ENCODE measurements at regions not wholly inside any gene's neighbourhood (a gene's known extent, or its start where the extent isn't known, plus 50 kb on each side); places are given as distances from the start of the nearest gene placed in this dataset.

DNA sequence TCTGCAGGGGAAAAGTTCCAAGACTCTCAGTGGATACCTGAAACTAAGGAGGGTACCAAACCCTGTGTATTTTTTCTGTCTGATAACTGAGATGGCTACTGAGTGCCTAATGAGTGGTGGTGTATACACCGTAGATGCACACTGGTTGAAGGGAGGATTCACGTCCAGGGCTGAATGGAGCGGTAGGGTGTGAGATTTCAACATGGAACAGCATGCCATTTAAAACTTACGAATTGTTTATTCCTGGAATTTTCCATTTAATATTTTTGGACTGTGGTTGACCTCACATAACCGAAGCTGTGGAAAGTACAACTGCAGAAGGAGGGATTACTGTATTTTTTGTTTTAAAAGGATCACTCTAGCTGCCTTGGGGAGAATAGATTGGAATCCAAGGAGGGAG is 322.5 kb upstream of the SORL1-AS1 start:
- H3K27me3 ChIP-seq (replicated peaks; ENCODE audit: control insufficient read depth, insufficient read depth, low read length) = no peaks in the 10 kb centered on the region; the same call in 1 of the 2 replicates
- DNase-seq (ENCODE audit: extremely low read depth, insufficient read length) = no peak
- H3K4me3 ChIP-seq (replicated peaks; ENCODE audit: low read depth, low read length) = no peak overlapping the region
- no peaks in the 10 kb centered on the region for H3K36me3 ChIP-seq (ENCODE audit: control insufficient read depth, insufficient read depth, low read length)
- TF ChIP-seq, protein P1, sequence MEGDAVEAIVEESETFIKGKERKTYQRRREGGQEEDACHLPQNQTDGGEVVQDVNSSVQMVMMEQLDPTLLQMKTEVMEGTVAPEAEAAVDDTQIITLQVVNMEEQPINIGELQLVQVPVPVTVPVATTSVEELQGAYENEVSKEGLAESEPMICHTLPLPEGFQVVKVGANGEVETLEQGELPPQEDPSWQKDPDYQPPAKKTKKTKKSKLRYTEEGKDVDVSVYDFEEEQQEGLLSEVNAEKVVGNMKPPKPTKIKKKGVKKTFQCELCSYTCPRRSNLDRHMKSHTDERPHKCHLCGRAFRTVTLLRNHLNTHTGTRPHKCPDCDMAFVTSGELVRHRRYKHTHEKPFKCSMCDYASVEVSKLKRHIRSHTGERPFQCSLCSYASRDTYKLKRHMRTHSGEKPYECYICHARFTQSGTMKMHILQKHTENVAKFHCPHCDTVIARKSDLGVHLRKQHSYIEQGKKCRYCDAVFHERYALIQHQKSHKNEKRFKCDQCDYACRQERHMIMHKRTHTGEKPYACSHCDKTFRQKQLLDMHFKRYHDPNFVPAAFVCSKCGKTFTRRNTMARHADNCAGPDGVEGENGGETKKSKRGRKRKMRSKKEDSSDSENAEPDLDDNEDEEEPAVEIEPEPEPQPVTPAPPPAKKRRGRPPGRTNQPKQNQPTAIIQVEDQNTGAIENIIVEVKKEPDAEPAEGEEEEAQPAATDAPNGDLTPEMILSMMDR (IDR thresholded peaks at IDR 0.05; ENCODE audit: insufficient read depth, low read length, poor library complexity, severe bottlenecking) = no peak

DNA sequence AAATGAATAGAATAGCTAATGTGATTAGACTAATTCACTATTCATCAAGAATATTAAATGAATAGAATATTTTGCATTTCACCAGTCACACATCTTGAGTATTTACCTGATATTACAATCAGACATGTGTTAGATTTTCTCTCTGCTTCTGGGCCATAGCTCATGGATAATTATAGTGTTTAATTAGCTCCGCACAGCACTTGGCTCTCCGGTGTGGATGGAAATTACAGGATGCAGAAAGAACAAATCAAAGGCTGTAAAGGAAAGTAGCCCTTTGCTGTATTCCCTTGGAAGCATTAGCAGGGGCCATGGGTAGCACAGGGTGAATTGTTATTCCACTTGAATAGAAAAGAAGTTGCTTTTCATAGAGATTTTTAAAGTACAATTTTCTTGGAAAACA is 320.3 kb upstream of the SORL1-AS1 start:
- H3K36me3 ChIP-seq (ENCODE audit: control insufficient read depth, insufficient read depth, low read length) = no peaks in the 10 kb centered on the region
- H3K27me3 ChIP-seq (replicated peaks; ENCODE audit: control insufficient read depth, insufficient read depth, low read length) = no peaks in the 10 kb centered on the region
- no peak for DNase-seq (ENCODE audit: extremely low read depth, insufficient read length)
- TF ChIP-seq, protein P1 (IDR thresholded peaks at IDR 0.05; ENCODE audit: insufficient read depth, low read length, poor library complexity, severe bottlenecking) = no peak
- no peak overlapping the region for H3K4me3 ChIP-seq (replicated peaks; ENCODE audit: low read depth, low read length)

DNA sequence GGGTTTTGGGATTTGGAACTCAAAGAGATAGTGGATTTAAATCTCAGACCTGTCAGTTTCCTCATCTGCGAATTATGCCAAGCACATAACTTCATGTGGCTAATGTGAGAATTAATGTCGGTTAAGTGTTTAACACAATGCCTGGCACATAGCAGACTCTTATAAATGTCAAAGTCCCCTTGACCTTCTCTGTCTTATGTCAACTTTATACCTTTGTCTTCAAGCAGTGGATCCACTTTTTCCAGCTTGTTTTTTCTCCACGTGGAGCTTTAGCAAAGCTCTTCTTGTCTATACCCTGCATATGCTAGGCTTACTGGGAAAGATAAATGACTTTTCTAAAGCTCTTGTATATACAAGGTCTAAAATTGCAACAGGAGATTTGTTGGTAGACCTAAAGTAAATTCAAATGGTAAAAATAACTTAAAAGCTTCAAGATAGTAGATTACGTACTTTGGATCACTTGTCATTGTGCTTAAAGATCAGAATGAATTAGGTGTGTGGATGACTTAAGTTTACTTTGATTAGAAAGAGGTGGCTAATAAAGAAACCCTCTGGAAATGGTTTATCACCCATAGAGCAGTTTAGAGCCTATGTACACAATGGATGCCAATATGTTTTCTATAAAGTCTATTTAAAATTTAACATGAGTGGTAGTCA is 318.3 kb upstream of the SORL1-AS1 start:
- no peaks in the 10 kb centered on the region for H3K36me3 ChIP-seq (ENCODE audit: control insufficient read depth, insufficient read depth, low read length)
- H3K4me3 ChIP-seq (replicated peaks; ENCODE audit: low read depth, low read length) = no peak overlapping the region
- no peak for DNase-seq (ENCODE audit: extremely low read depth, insufficient read length)
- TF ChIP-seq, protein P1 (IDR thresholded peaks at IDR 0.05; ENCODE audit: insufficient read depth, low read length, poor library complexity, severe bottlenecking) = no peak
- no peaks in the 10 kb centered on the region for H3K27me3 ChIP-seq (replicated peaks; ENCODE audit: control insufficient read depth, insufficient read depth, low read length)

DNA sequence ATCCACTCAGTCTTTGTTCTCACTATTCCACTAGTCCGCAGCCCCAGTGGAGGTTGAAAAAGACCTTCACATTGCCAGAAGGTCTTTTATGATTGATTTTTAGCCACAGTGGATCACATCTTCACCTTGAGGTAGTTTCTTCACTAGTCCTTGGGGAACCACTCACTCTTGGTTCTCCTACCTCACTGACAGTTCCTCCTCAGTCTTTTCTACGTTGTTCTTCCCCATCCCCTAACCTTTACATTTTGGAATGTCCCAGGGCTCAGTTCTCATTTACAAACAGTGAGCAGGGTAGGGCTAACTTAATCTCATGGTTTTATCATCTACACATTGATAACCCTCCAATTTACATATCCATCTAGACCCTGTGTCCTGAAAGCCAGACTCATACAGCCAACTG is 316.4 kb upstream of the SORL1-AS1 start:
- Histone ChIP-seq H3K4me3 (replicated peaks; ENCODE audit: low read depth, low read length) (no peak overlapping the region), H3K27me3 (replicated peaks; ENCODE audit: control insufficient read depth, insufficient read depth, low read length) (no peaks in the 10 kb centered on the region), H3K36me3 (ENCODE audit: control insufficient read depth, insufficient read depth, low read length) (no peaks in the 10 kb centered on the region)
- no peak for DNase-seq (ENCODE audit: extremely low read depth, insufficient read length)
- TF ChIP-seq, protein P1 (IDR thresholded peaks at IDR 0.05; ENCODE audit: insufficient read depth, low read length, poor library complexity, severe bottlenecking) = no peak

DNA sequence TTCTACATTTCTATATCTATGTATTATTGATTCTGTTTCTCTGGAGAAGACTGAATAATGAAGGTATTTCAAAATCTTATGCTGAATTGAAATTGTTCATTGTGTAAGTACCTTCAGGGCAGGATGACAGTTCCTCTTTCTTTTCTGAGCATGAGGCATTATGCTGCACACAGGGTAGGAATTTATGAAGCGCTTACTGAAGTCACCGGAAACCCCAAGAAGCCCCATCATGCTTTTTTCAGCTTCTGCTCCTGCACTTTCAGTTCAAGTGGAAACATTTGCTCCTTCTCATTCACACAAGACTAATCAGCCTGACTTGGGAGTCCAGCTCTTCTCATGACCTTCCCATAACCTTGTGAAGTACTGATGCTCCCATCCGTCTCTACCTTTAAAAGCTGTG is 314.7 kb upstream of the SORL1-AS1 start:
- Histone ChIP-seq H3K27me3 (replicated peaks; ENCODE audit: control insufficient read depth, insufficient read depth, low read length) (no peaks in the 10 kb centered on the region), H3K36me3 (ENCODE audit: control insufficient read depth, insufficient read depth, low read length) (no peaks in the 10 kb centered on the region), H3K4me3 (replicated peaks; ENCODE audit: low read depth, low read length) (no peak overlapping the region)
- DNase-seq (ENCODE audit: extremely low read depth, insufficient read length) = peak; percentile 56
- TF ChIP-seq, protein P1 (IDR thresholded peaks at IDR 0.05; ENCODE audit: insufficient read depth, low read length, poor library complexity, severe bottlenecking) = no peak

DNA sequence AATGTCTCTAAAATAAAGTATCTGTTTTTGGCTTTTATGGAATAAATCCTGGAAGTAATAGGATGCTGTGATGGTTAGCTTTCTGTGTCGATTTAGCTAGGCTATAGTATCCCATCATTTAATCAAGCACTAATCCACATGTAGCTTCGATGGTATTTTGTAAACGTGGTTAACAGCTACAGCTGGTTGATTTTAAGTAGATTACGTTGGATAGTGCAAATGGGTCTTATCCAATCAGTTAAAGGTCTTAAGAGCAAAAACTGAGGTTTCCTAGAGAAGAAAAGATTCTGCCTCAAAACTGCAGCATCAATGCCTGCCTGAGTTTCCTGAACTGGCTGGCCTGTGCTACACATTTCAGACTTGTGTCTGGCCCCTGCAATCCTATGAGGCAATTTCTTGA is 314.2 kb upstream of the SORL1-AS1 start:
- Histone ChIP-seq H3K27me3 (replicated peaks; ENCODE audit: control insufficient read depth, insufficient read depth, low read length) (no peaks in the 10 kb centered on the region), H3K36me3 (ENCODE audit: control insufficient read depth, insufficient read depth, low read length) (no peaks in the 10 kb centered on the region), H3K4me3 (replicated peaks; ENCODE audit: low read depth, low read length) (no peak overlapping the region)
- no peak for DNase-seq (ENCODE audit: extremely low read depth, insufficient read length)
- TF ChIP-seq, protein P1 (IDR thresholded peaks at IDR 0.05; ENCODE audit: insufficient read depth, low read length, poor library complexity, severe bottlenecking) = no peak
